GM18873 (cell line): ENCODE measurements at regions not wholly inside any gene's neighbourhood (a gene's known extent, or its start where the extent isn't known, plus 50 kb on each side); places are given as distances from the start of the nearest gene placed in this dataset.
"Not testable (repeated sequence)": the region's sequence is repeated elsewhere in the genome, so short reads cannot be mapped to it uniquely, and the experiment has no call there.

ENCODE experiments used
- ATAC-seq: cut with Tn5 transposase; IDR thresholded peaks from one replicate; pipeline ENCODE4 v1.9.1; 2021; ENCODE audit warnings: mild to moderate bottlenecking, moderate library complexity, moderate number of reproducible peaks; ENCODE audit not compliant: unreplicated experiment, low FRiP score

- ATAC-seq: no peak
These were observed 191.8 kb downstream of the FAM43A start for GRCh38 chr3:194877291-194878119.

GRCh38 chr3:194879126-194879877, 193.6 kb downstream of the FAM43A start:
- no peak for ATAC-seq

- no peak for ATAC-seq
These were observed 194.6 kb downstream of the FAM43A start for GRCh38 chr3:194879991-194880939.

GRCh38 chr3:194880940-194881925, 195.6 kb downstream of the FAM43A start:
- ATAC-seq: no peak

GRCh38 chr3:194884649-194885315, 199.1 kb downstream of the FAM43A start:
- ATAC-seq: no peak

- ATAC-seq: no peak
These were observed 200.1 kb downstream of the FAM43A start for GRCh38 chr3:194885766-194886165.

GRCh38 chr3:194886836-194887235, 201.2 kb downstream of the FAM43A start:
- no peak for ATAC-seq

GRCh38 chr3:194888062-194888461, 202.4 kb downstream of the FAM43A start:
- not testable (repeated sequence) for ATAC-seq

GRCh38 chr3:194888916-194889315, 203.2 kb downstream of the FAM43A start:
- ATAC-seq: no peak

- ATAC-seq: no peak
These were observed 204.4 kb downstream of the FAM43A start for GRCh38 chr3:194890091-194890490.

GRCh38 chr3:194893121-194893987, 207.7 kb downstream of the FAM43A start:
- no peak for ATAC-seq

GRCh38 chr3:194894538-194894937, 208.9 kb downstream of the FAM43A start:
- no peak for ATAC-seq

- ATAC-seq: no peak
These were observed 215.3 kb downstream of the FAM43A start for GRCh38 chr3:194900854-194901522.

- ATAC-seq: not testable (repeated sequence)
These were observed 217.8 kb downstream of the FAM43A start for GRCh38 chr3:194903447-194903846.

- not testable (repeated sequence) for ATAC-seq
These were observed 219.3 kb downstream of the FAM43A start for GRCh38 chr3:194904999-194905398.

GRCh38 chr3:194905696-194906095, 220.0 kb downstream of the FAM43A start:
- ATAC-seq: no peak

- no peak for ATAC-seq
These were observed 220.5 kb downstream of the FAM43A start for GRCh38 chr3:194906229-194906629.
